ENCODE measurements at regions not wholly inside any gene's neighbourhood (a gene's known extent, or its start where the extent isn't known, plus 50 kb on each side); places are given as distances from the start of the nearest gene placed in this dataset.

GRCh38 chr10:10927608-10928007 lies 90.1 kb upstream of the CELF2 start:
- CTCF ChIA-PET: no interaction called here
- peaks cover 7 to 9% of the 10 kb centered on the region in 2 donors for H3K27me3 Mint-ChIP-seq

GRCh38 chr10:10930979-10931743 lies 86.5 kb upstream of the CELF2 start:
- 100% methylated on average over 1 of the region's 8 CpGs for WGBS (ENCODE audit: insufficient coverage)
- no peak for DNase-seq
- Mint-ChIP-seq H3K4me3 (no peak overlapping the region), H3K27ac (no peak overlapping the region), H3K36me3 (no peaks in the 10 kb centered on the region), H3K4me1 (no peaks in the 10 kb centered on the region), H3K27me3 (peaks cover 10 to 16% of the 10 kb centered on the region in 2 donors), H3K9me3 (no peaks in the 10 kb centered on the region)
- H3K9me3 ChIP-seq: no peaks in the 10 kb centered on the region
- ChIA-PET CTCF (no interaction called here), POLR2A (no interaction called here)
- no peaks in the 10 kb centered on the region for H3K36me3 ChIP-seq (ENCODE audit: control insufficient read depth in 2 of 2, extremely low read depth in 1 of 2, insufficient read depth in 1 of 2, low read length in 1 of 2)
- H3K27me3 ChIP-seq (replicated peaks in 1 of 2; ENCODE audit: control insufficient read depth in 2 of 2, extremely low read depth in 1 of 2, insufficient read depth in 2 of 2, low read length in 1 of 2): no peaks in the 10 kb centered on the region
- H3K4me1 ChIP-seq (ENCODE audit: control insufficient read depth in 1 of 2, extremely low read depth in 1 of 2, insufficient read depth in 2 of 2, low read length in 2 of 2): no peaks in the 10 kb centered on the region
- no peak overlapping the region for H3K27ac ChIP-seq (ENCODE audit: low read length)
- no peak for ATAC-seq (replicated peaks in 1 of 4)
- no peak overlapping the region for H3K4me3 ChIP-seq (ENCODE audit: control insufficient read depth in 1 of 2, extremely low read depth in 1 of 2, low read length in 1 of 2)

More at GRCh38 chr10:10927608-10928007, 90.1 kb upstream of the CELF2 start:
- no peaks in the 10 kb centered on the region for H3K27me3 ChIP-seq (replicated peaks in 1 of 2; ENCODE audit: control insufficient read depth in 2 of 2, extremely low read depth in 1 of 2, insufficient read depth in 2 of 2, low read length in 1 of 2)
- no peak overlapping the region for H3K27ac ChIP-seq (ENCODE audit: low read length)
- H3K36me3 ChIP-seq (ENCODE audit: control insufficient read depth in 2 of 2, extremely low read depth in 1 of 2, insufficient read depth in 1 of 2, low read length in 1 of 2): no peaks in the 10 kb centered on the region
- Mint-ChIP-seq H3K4me3 (no peak overlapping the region), H3K4me1 (no peaks in the 10 kb centered on the region), H3K27ac (no peak overlapping the region), H3K36me3 (no peaks in the 10 kb centered on the region), H3K9me3 (no peaks in the 10 kb centered on the region)
- DNase-seq: no peak
- WGBS (ENCODE audit: insufficient coverage): no CpG with 5 or more reads among the region's 1 CpG
- H3K4me1 ChIP-seq (ENCODE audit: control insufficient read depth in 1 of 2, extremely low read depth in 1 of 2, insufficient read depth in 2 of 2, low read length in 2 of 2): no peaks in the 10 kb centered on the region
- POLR2A ChIA-PET: no interaction called here
- no peak overlapping the region for H3K4me3 ChIP-seq (ENCODE audit: control insufficient read depth in 1 of 2, extremely low read depth in 1 of 2, low read length in 1 of 2)
- no peaks in the 10 kb centered on the region for H3K9me3 ChIP-seq
- no peak for ATAC-seq (replicated peaks in 1 of 4)

GRCh38 chr10:10935032-10935431 lies 82.6 kb upstream of the CELF2 start:
- ChIA-PET POLR2A (no interaction called here), CTCF (no interaction called here)
- Mint-ChIP-seq H3K36me3 (peaks cover 2% of the 10 kb centered on the region), H3K27me3 (peaks cover 10% of the 10 kb centered on the region in 2 donors), H3K27ac (no peak overlapping the region), H3K4me3 (no peak overlapping the region), H3K4me1 (no peaks in the 10 kb centered on the region), H3K9me3 (no peaks in the 10 kb centered on the region)
- Histone ChIP-seq H3K36me3 (ENCODE audit: control insufficient read depth in 2 of 2, extremely low read depth in 1 of 2, insufficient read depth in 1 of 2, low read length in 1 of 2) (no peaks in the 10 kb centered on the region), H3K9me3 (no peaks in the 10 kb centered on the region), H3K4me1 (ENCODE audit: control insufficient read depth in 1 of 2, extremely low read depth in 1 of 2, insufficient read depth in 2 of 2, low read length in 2 of 2) (no peaks in the 10 kb centered on the region), H3K27me3 (replicated peaks in 1 of 2; ENCODE audit: control insufficient read depth in 2 of 2, extremely low read depth in 1 of 2, insufficient read depth in 2 of 2, low read length in 1 of 2) (peaks cover 0 to 4% of the 10 kb centered on the region in 2 experiments), H3K4me3 (ENCODE audit: control insufficient read depth in 1 of 2, extremely low read depth in 1 of 2, low read length in 1 of 2) (no peak overlapping the region), H3K27ac (ENCODE audit: low read length) (no peak overlapping the region)
- no peak for ATAC-seq (replicated peaks in 1 of 4)
- DNase-seq: no peak
- 100% methylated on average over 1 of the region's 4 CpGs for WGBS (ENCODE audit: insufficient coverage)

GRCh38 chr10:10938676-10939075 lies 79.0 kb upstream of the CELF2 start:
- H3K27ac Mint-ChIP-seq: no peak overlapping the region
- no peak for DNase-seq
- ATAC-seq (replicated peaks in 1 of 4): no peak
- H3K27me3 ChIP-seq (replicated peaks in 1 of 2; ENCODE audit: control insufficient read depth in 2 of 2, extremely low read depth in 1 of 2, insufficient read depth in 2 of 2, low read length in 1 of 2): peaks cover 0 to 4% of the 10 kb centered on the region in 2 experiments
- peaks cover 7 to 14% of the 10 kb centered on the region in 2 donors for H3K27me3 Mint-ChIP-seq
- no peak overlapping the region for H3K4me3 Mint-ChIP-seq
- WGBS (ENCODE audit: insufficient coverage): 83% methylated on average over 7 of the region's 7 CpGs
- H3K9me3 Mint-ChIP-seq: peaks cover 0 to 11% (median 4%) of the 10 kb centered on the region in 3 donors
- H3K36me3 Mint-ChIP-seq: peaks cover 2% of the 10 kb centered on the region
- ChIA-PET POLR2A (no interaction called here), CTCF (no interaction called here)
- H3K9me3 ChIP-seq: no peaks in the 10 kb centered on the region
- H3K4me1 Mint-ChIP-seq: no peaks in the 10 kb centered on the region
- no peaks in the 10 kb centered on the region for H3K4me1 ChIP-seq (ENCODE audit: control insufficient read depth in 1 of 2, extremely low read depth in 1 of 2, insufficient read depth in 2 of 2, low read length in 2 of 2)
- H3K36me3 ChIP-seq (ENCODE audit: control insufficient read depth in 2 of 2, extremely low read depth in 1 of 2, insufficient read depth in 1 of 2, low read length in 1 of 2): peaks cover 0 to 3% of the 10 kb centered on the region in 2 donors
- no peak overlapping the region for H3K4me3 ChIP-seq (ENCODE audit: control insufficient read depth in 1 of 2, extremely low read depth in 1 of 2, low read length in 1 of 2)
- no peak overlapping the region for H3K27ac ChIP-seq (ENCODE audit: low read length)

GRCh38 chr10:10941127-10941730 lies 76.4 kb upstream of the CELF2 start:
- no peak overlapping the region for H3K27ac ChIP-seq (ENCODE audit: low read length)
- no peak overlapping the region for H3K4me3 ChIP-seq (ENCODE audit: control insufficient read depth in 1 of 2, extremely low read depth in 1 of 2, low read length in 1 of 2)
- H3K4me1 Mint-ChIP-seq: no peaks in the 10 kb centered on the region
- H3K36me3 ChIP-seq (ENCODE audit: control insufficient read depth in 2 of 2, extremely low read depth in 1 of 2, insufficient read depth in 1 of 2, low read length in 1 of 2): peaks cover 0 to 3% of the 10 kb centered on the region in 2 donors
- H3K4me1 ChIP-seq (ENCODE audit: control insufficient read depth in 1 of 2, extremely low read depth in 1 of 2, insufficient read depth in 2 of 2, low read length in 2 of 2): no peaks in the 10 kb centered on the region
- peaks cover 2% of the 10 kb centered on the region for H3K36me3 Mint-ChIP-seq
- peaks cover 12 to 23% of the 10 kb centered on the region in 2 donors for H3K27me3 Mint-ChIP-seq
- ATAC-seq (replicated peaks in 1 of 4): no peak
- H3K27me3 ChIP-seq (replicated peaks in 1 of 2; ENCODE audit: control insufficient read depth in 2 of 2, extremely low read depth in 1 of 2, insufficient read depth in 2 of 2, low read length in 1 of 2): peaks cover 0 to 15% of the 10 kb centered on the region in 2 experiments
- POLR2A ChIA-PET: no interaction called here
- no peaks in the 10 kb centered on the region for H3K9me3 ChIP-seq
- no CpG with 5 or more reads among the region's 6 CpGs for WGBS (ENCODE audit: insufficient coverage)
- no peak overlapping the region for H3K27ac Mint-ChIP-seq
- H3K4me3 Mint-ChIP-seq: no peak overlapping the region
- H3K9me3 Mint-ChIP-seq: peaks cover 0 to 11% (median 4%) of the 10 kb centered on the region in 3 donors
- no peak for DNase-seq
- CTCF ChIA-PET: no interaction called here

- H3K9me3 ChIP-seq: no peaks in the 10 kb centered on the region
- ATAC-seq (replicated peaks in 1 of 4): no peak
- no peak for DNase-seq
- ChIA-PET CTCF (no interaction called here), POLR2A (no interaction called here)
- no peak overlapping the region for H3K27ac Mint-ChIP-seq
- H3K4me1 Mint-ChIP-seq: no peaks in the 10 kb centered on the region
- 71% methylated on average over 1 of the region's 1 CpG for WGBS (ENCODE audit: insufficient coverage)
- peaks cover 0 to 11% (median 4%) of the 10 kb centered on the region in 3 donors for H3K9me3 Mint-ChIP-seq
- H3K4me1 ChIP-seq (ENCODE audit: control insufficient read depth in 1 of 2, extremely low read depth in 1 of 2, insufficient read depth in 2 of 2, low read length in 2 of 2): no peaks in the 10 kb centered on the region
- peaks cover 2% of the 10 kb centered on the region for H3K36me3 Mint-ChIP-seq
- peaks cover 15 to 27% of the 10 kb centered on the region in 2 donors for H3K27me3 Mint-ChIP-seq
- H3K27me3 ChIP-seq (replicated peaks in 1 of 2; ENCODE audit: control insufficient read depth in 2 of 2, extremely low read depth in 1 of 2, insufficient read depth in 2 of 2, low read length in 1 of 2): peaks cover 0 to 15% of the 10 kb centered on the region in 2 experiments
- no peak overlapping the region for H3K27ac ChIP-seq (ENCODE audit: low read length)
- peaks cover 0 to 3% of the 10 kb centered on the region in 2 donors for H3K36me3 ChIP-seq (ENCODE audit: control insufficient read depth in 2 of 2, extremely low read depth in 1 of 2, insufficient read depth in 1 of 2, low read length in 1 of 2)
- no peak overlapping the region for H3K4me3 ChIP-seq (ENCODE audit: control insufficient read depth in 1 of 2, extremely low read depth in 1 of 2, low read length in 1 of 2)
- H3K4me3 Mint-ChIP-seq: no peak overlapping the region
Measured at GRCh38 chr10:10942441-10942840, 75.2 kb upstream of the CELF2 start.
